Stimulated activated CD4-positive, alpha-beta T cell treated with anti-CD3 and anti-CD28 coated beads, Interleukin-4, amount 100 ng/mL, for 1 hour (primary cell): ENCODE measurements at regions not wholly inside any gene's neighbourhood (a gene's known extent, or its start where the extent isn't known, plus 50 kb on each side); places are given as distances from the start of the nearest gene placed in this dataset.

Experiments used
- DNase-seq: peaks from one replicate; pipeline ENCODE4 v3.0.0-alpha.2; 2020

GRCh38 chr14:66435683-66436082 is 50.5 kb upstream of the CCDC196 start:
- DNase-seq: no peak
